ENCODE measurements at regions not wholly inside any gene's neighbourhood (a gene's known extent, or its start where the extent isn't known, plus 50 kb on each side); places are given as distances from the start of the nearest gene placed in this dataset.
"Not testable (repeated sequence)": the region's sequence is repeated elsewhere in the genome, so short reads cannot be mapped to it uniquely, and the experiment has no call there.

- DNase-seq, result no peak
These were observed 649.8 kb upstream of the MBL2 start for GRCh38 chr10:53422223-53422888.

- no peak for DNase-seq
These were observed 640.1 kb upstream of the MBL2 start for GRCh38 chr10:53412651-53413050.

GRCh38 chr10:53406532-53406931, 633.9 kb upstream of the MBL2 start:
- DNase-seq, result no peak

- DNase-seq, result no peak
These were observed 631.1 kb upstream of the MBL2 start for GRCh38 chr10:53403688-53404087.

- no peak for DNase-seq
These were observed 630.0 kb upstream of the MBL2 start for GRCh38 chr10:53402594-53402993.

- no peak for DNase-seq
These were observed 629.0 kb upstream of the MBL2 start for GRCh38 chr10:53401536-53401935.

- DNase-seq, result no peak
These were observed 624.3 kb upstream of the MBL2 start for GRCh38 chr10:53396876-53397275.

GRCh38 chr10:53395449-53395848, 622.9 kb upstream of the MBL2 start:
- no peak for DNase-seq

GRCh38 chr10:53387562-53387961, 615.0 kb upstream of the MBL2 start:
- no peak for DNase-seq

- DNase-seq, result no peak
These were observed 610.0 kb upstream of the MBL2 start for GRCh38 chr10:53382543-53382942.

GRCh38 chr10:53379956-53380355, 607.4 kb upstream of the MBL2 start:
- no peak for DNase-seq

GRCh38 chr10:53370347-53370746, 597.8 kb upstream of the MBL2 start:
- no peak for DNase-seq

GRCh38 chr10:53361936-53362335, 589.4 kb upstream of the MBL2 start:
- DNase-seq, result no peak

GRCh38 chr10:53361281-53361680, 588.7 kb upstream of the MBL2 start:
- DNase-seq, result no peak

- DNase-seq, result not testable (repeated sequence)
These were observed 586.4 kb upstream of the MBL2 start for GRCh38 chr10:53358978-53359377.

GRCh38 chr10:53358536-53358935, 586.0 kb upstream of the MBL2 start:
- no peak for DNase-seq

GRCh38 chr10:53357587-53357986, 585.0 kb upstream of the MBL2 start:
- DNase-seq, result no peak

- DNase-seq, result no peak
These were observed 584.2 kb upstream of the MBL2 start for GRCh38 chr10:53356616-53357349.

GRCh38 chr10:53342531-53342930, 569.9 kb upstream of the MBL2 start:
- not testable (repeated sequence) for DNase-seq

GRCh38 chr10:53338199-53338598, 565.6 kb upstream of the MBL2 start:
- DNase-seq, result not testable (repeated sequence)

- not testable (repeated sequence) for DNase-seq
These were observed 563.3 kb upstream of the MBL2 start for GRCh38 chr10:53335803-53336422.

- no peak for DNase-seq
These were observed 558.9 kb upstream of the MBL2 start for GRCh38 chr10:53331460-53331859.

GRCh38 chr10:53326401-53327305, 554.1 kb upstream of the MBL2 start:
- DNase-seq, result not testable (repeated sequence)

Measured in CD4-positive, alpha-beta T cell treated with Interleukin-4 for 1 hour (primary cell).